ENCODE measurements at regions not wholly inside any gene's neighbourhood (a gene's known extent, or its start where the extent isn't known, plus 50 kb on each side); places are given as distances from the start of the nearest gene placed in this dataset.

DNA sequence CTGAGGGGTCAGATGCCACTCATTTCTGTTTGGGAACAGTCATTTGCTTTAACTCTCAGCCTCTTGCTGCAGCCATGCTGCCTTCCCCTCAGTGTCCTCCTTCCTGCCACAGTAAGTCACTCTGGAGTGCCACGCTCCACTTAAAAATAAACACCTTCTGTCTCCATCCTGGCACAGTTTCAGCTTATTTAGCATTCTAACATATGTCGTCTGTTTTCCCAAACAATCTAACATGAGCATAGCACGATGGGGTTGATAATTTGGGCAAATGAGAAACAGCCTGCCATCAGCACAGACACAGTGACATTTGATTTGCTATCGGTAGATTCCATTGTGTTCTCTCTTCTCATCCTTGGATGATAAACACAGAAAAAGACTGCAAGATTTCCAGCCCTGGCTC, 768.6 kb downstream of the UQCRFS1 start:
- TF ChIP-seq, protein P1, sequence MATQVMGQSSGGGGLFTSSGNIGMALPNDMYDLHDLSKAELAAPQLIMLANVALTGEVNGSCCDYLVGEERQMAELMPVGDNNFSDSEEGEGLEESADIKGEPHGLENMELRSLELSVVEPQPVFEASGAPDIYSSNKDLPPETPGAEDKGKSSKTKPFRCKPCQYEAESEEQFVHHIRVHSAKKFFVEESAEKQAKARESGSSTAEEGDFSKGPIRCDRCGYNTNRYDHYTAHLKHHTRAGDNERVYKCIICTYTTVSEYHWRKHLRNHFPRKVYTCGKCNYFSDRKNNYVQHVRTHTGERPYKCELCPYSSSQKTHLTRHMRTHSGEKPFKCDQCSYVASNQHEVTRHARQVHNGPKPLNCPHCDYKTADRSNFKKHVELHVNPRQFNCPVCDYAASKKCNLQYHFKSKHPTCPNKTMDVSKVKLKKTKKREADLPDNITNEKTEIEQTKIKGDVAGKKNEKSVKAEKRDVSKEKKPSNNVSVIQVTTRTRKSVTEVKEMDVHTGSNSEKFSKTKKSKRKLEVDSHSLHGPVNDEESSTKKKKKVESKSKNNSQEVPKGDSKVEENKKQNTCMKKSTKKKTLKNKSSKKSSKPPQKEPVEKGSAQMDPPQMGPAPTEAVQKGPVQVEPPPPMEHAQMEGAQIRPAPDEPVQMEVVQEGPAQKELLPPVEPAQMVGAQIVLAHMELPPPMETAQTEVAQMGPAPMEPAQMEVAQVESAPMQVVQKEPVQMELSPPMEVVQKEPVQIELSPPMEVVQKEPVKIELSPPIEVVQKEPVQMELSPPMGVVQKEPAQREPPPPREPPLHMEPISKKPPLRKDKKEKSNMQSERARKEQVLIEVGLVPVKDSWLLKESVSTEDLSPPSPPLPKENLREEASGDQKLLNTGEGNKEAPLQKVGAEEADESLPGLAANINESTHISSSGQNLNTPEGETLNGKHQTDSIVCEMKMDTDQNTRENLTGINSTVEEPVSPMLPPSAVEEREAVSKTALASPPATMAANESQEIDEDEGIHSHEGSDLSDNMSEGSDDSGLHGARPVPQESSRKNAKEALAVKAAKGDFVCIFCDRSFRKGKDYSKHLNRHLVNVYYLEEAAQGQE (IDR thresholded peaks at IDR 0.05; ENCODE audit: insufficient replicate concordance, low read depth): no peak
- no peak for TF ChIP-seq SPI1 (IDR thresholded peaks at IDR 0.05; ENCODE audit: borderline replicate concordance, low read depth)
- no peak for TF ChIP-seq GABPA (IDR thresholded peaks at IDR 0.05; ENCODE audit: low read depth)
- TF ChIP-seq, protein P2, sequence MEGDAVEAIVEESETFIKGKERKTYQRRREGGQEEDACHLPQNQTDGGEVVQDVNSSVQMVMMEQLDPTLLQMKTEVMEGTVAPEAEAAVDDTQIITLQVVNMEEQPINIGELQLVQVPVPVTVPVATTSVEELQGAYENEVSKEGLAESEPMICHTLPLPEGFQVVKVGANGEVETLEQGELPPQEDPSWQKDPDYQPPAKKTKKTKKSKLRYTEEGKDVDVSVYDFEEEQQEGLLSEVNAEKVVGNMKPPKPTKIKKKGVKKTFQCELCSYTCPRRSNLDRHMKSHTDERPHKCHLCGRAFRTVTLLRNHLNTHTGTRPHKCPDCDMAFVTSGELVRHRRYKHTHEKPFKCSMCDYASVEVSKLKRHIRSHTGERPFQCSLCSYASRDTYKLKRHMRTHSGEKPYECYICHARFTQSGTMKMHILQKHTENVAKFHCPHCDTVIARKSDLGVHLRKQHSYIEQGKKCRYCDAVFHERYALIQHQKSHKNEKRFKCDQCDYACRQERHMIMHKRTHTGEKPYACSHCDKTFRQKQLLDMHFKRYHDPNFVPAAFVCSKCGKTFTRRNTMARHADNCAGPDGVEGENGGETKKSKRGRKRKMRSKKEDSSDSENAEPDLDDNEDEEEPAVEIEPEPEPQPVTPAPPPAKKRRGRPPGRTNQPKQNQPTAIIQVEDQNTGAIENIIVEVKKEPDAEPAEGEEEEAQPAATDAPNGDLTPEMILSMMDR (IDR thresholded peaks at IDR 0.05; ENCODE audit: insufficient read depth, low read length): no peak
- Histone ChIP-seq H3K27me3 (ENCODE audit: insufficient read depth, poor library complexity, severe bottlenecking) (peaks cover 3% of the 10 kb centered on the region), H3K4me3 (replicated peaks; ENCODE audit: insufficient read depth, low read length) (no peak overlapping the region)

DNA sequence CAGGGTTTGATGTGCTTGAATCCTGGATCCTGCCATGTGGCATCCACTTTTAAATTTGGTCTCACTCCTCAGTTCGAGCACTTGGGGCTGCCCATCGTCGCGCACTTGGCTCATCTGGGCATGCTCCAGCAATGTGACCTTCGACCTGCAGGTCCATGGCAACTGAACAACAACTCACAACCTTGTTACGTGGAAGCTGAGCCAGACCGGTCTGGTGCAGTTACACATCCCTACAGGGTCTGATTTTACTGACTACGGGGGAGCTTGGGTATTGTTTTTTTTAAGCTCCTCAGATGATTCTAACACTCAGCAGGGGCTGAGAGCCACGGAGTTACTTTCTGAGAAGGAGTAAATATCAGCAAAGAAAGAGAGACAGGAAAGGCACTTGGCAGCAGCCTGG, 769.6 kb downstream of the UQCRFS1 start:
- Histone ChIP-seq H3K27ac (replicated peaks) (no peak overlapping the region), H3K4me3 (replicated peaks; ENCODE audit: insufficient read depth, low read length) (no peak overlapping the region), H3K27me3 (ENCODE audit: insufficient read depth, poor library complexity, severe bottlenecking) (peaks cover 3% of the 10 kb centered on the region)
- DNase-seq (ENCODE audit: low read depth in 1 of 2, low spot score in 1 of 2): no peak
- no peak for TF ChIP-seq GABPA (IDR thresholded peaks at IDR 0.05; ENCODE audit: low read depth)
- no peak for TF ChIP-seq POLR2AphosphoS5 (IDR thresholded peaks at IDR 0.05; ENCODE audit: low read depth)
- no peak for TF ChIP-seq SPI1 (IDR thresholded peaks at IDR 0.05; ENCODE audit: borderline replicate concordance, low read depth)
- TF ChIP-seq, protein P2 (IDR thresholded peaks at IDR 0.05; ENCODE audit: insufficient read depth, low read length): no peak
- TF ChIP-seq, protein P1 (IDR thresholded peaks at IDR 0.05; ENCODE audit: insufficient replicate concordance, low read depth): no peak

More for the DNA sequence above, 768.6 kb downstream of the UQCRFS1 start:
- DNase-seq (ENCODE audit: low read depth in 1 of 2, low spot score in 1 of 2): no peak
- H3K27ac ChIP-seq (replicated peaks): no peak overlapping the region

DNA sequence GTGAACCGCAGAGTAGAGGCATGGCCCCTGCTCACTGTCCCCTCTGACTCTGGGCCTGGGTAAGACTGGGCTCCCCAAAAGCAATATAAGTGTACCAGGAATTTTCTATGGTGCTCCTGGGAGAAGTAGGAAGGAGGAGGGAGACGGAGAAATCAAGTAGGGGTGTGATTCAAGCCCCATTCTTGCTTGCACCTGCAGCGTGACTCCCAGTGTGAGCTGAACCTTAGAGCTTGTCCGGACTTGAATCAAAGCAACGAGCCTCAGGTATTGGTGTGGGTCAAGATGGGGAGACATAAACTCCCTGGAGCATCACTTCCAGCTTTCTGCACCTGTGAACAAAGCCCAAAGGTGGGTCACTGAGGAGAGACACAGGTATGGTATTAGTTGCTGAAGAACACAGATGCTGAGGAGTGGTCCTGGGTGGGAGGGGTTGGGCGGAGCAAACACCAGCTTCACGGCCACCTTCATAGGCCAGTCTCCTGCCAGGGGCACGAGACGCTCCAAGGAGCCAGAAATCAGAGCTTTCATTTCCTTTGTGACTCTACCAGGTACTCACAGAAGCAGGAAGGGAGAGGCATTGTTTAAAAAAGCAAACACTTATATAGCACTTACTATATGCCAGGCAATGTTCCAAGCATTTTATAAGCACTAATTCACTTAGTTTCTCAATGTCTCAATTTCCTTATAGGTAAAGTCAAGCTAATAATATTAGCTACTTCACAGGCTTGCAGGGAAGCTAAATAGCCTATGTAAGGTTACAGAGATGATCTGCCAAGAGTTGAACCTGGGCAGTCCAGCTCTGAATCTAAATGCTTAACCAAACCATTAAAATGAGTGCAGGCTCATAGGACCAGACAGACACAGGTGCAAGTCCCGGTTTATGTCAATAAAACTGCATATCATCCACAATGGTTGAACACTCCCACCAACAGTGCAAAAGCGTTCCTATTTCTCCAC, 775.3 kb downstream of the UQCRFS1 start:
- no peak overlapping the region for H3K27ac ChIP-seq (replicated peaks)
- no peak for DNase-seq (ENCODE audit: low read depth in 1 of 2, low spot score in 1 of 2)
- H3K4me3 ChIP-seq (replicated peaks; ENCODE audit: insufficient read depth, low read length): no peak overlapping the region
- TF ChIP-seq, protein P2 (IDR thresholded peaks at IDR 0.05; ENCODE audit: insufficient read depth, low read length): no peak
- TF ChIP-seq GABPA (IDR thresholded peaks at IDR 0.05; ENCODE audit: low read depth) (no peak), POLR2AphosphoS5 (IDR thresholded peaks at IDR 0.05; ENCODE audit: low read depth) (no peak), SPI1 (IDR thresholded peaks at IDR 0.05; ENCODE audit: borderline replicate concordance, low read depth) (no peak)
- TF ChIP-seq, protein P1 (IDR thresholded peaks at IDR 0.05; ENCODE audit: insufficient replicate concordance, low read depth): no peak
- H3K27me3 ChIP-seq (ENCODE audit: insufficient read depth, poor library complexity, severe bottlenecking): peaks cover 3% of the 10 kb centered on the region
